Neuronal stem cell (in vitro differentiated cells): ENCODE measurements at regions not wholly inside any gene's neighbourhood (a gene's known extent, or its start where the extent isn't known, plus 50 kb on each side); places are given as distances from the start of the nearest gene placed in this dataset.
"Not testable (repeated sequence)": the region's sequence is repeated elsewhere in the genome, so short reads cannot be mapped to it uniquely, and the experiment has no call there.

Experiments used
- DNase-seq: peaks from one replicate; pipeline ENCODE4 v3.0.0-alpha.2; 2013; ENCODE audit warnings: low spot score
- H2AFZ ChIP-seq: one replicate; pipeline ENCODE4 v1.6.1; 2013; ENCODE audit warnings: mild to moderate bottlenecking, low read length, inconsistent platforms
- H2AK5ac ChIP-seq: 2 replicates; pipeline ENCODE4 v1.6.1; 2013; ENCODE audit warnings: low read depth, mild to moderate bottlenecking, inconsistent platforms, low read length, moderate library complexity, mixed read lengths
- H2BK120ac ChIP-seq: 2 replicates; pipeline ENCODE4 v1.6.1; 2013; ENCODE audit warnings: low read depth, mild to moderate bottlenecking, inconsistent platforms, low read length, moderate library complexity, mixed read lengths
- H2BK12ac ChIP-seq: one replicate; pipeline ENCODE4 v1.6.1; 2013; ENCODE audit warnings: low read length, inconsistent platforms
- H2BK15ac ChIP-seq: 2 replicates; pipeline ENCODE4 v1.6.1; 2013; ENCODE audit warnings: mild to moderate bottlenecking, low read length, inconsistent platforms, mixed read lengths
- H2BK5ac ChIP-seq: one replicate; pipeline ENCODE4 v1.6.1; 2013; ENCODE audit warnings: inconsistent platforms, mild to moderate bottlenecking, low read length, moderate library complexity
- H3K14ac ChIP-seq: one replicate; pipeline ENCODE4 v1.6.1; 2013; ENCODE audit warnings: low read length, inconsistent platforms
- H3K18ac ChIP-seq: 2 replicates; pipeline ENCODE4 v1.6.1; 2013; ENCODE audit warnings: low read length, inconsistent platforms
- H3K23ac ChIP-seq: 2 replicates; pipeline ENCODE4 v1.6.1; 2013; ENCODE audit warnings: low read depth, mild to moderate bottlenecking, mixed read lengths, low read length, inconsistent platforms; ENCODE audit not compliant: poor library complexity
- H3K27ac ChIP-seq: replicated peaks from 3 replicates; pipeline ENCODE4 v1.5.1; 2013; ENCODE audit warnings: low read length, inconsistent platforms
- H3K27me3 ChIP-seq, 3 experiments: 2 replicates each; pipeline ENCODE4 v1.6.1; 2013; ENCODE audit warnings: low read length in 3 of 3, mild to moderate bottlenecking in 2 of 3, inconsistent platforms in 1 of 3, low read depth in 1 of 3, mixed read lengths in 1 of 3, moderate library complexity in 1 of 3; ENCODE audit not compliant: control insufficient read depth in 3 of 3, insufficient read depth in 3 of 3
- H3K36me3 ChIP-seq, 2 donors: replicated peaks in 1 of 2; 2 replicates each; pipeline ENCODE4 v1.6.1; 2013; ENCODE audit warnings: low read length in 2 of 2; ENCODE audit not compliant: control insufficient read depth in 2 of 2, insufficient read depth in 2 of 2
- H3K4ac ChIP-seq: 2 replicates; pipeline ENCODE4 v1.6.1; 2013; ENCODE audit warnings: inconsistent platforms, mild to moderate bottlenecking, low read length, moderate library complexity
- H3K4me1 ChIP-seq, 2 donors: 1 replicate in 1 of 2; 2 replicates in 1 of 2; pipeline ENCODE4 v1.6.1; 2013; ENCODE audit warnings: low read length in 2 of 2, low read depth in 1 of 2; ENCODE audit not compliant: control insufficient read depth in 2 of 2, insufficient read depth in 1 of 2
- H3K4me2 ChIP-seq: one replicate; pipeline ENCODE4 v1.6.1; 2013; ENCODE audit warnings: mild to moderate bottlenecking, low read length, inconsistent platforms; ENCODE audit not compliant: insufficient read depth, poor library complexity, severe bottlenecking
- H3K4me3 ChIP-seq, 2 donors: 2 replicates each; pipeline ENCODE4 v1.5.1; 2013; ENCODE audit warnings: low read length in 2 of 2, mild to moderate bottlenecking in 2 of 2, inconsistent platforms in 1 of 2, moderate library complexity in 1 of 2
- H3K79me1 ChIP-seq: one replicate; pipeline ENCODE4 v1.6.1; 2013; ENCODE audit warnings: low read depth, mild to moderate bottlenecking, inconsistent platforms, low read length, moderate library complexity
- H3K9ac ChIP-seq: one replicate; pipeline ENCODE4 v1.6.1; 2013; ENCODE audit warnings: mild to moderate bottlenecking, low read depth, low read length, inconsistent platforms; ENCODE audit not compliant: poor library complexity
- H3K9me3 ChIP-seq, 2 donors: replicated peaks in 1 of 2; 2 replicates each; pipeline versions ENCODE3 to v1.6.1; 2013; ENCODE audit warnings: low read length in 2 of 2, mild to moderate bottlenecking in 2 of 2, inconsistent platforms in 1 of 2, low read depth in 1 of 2, mixed read lengths in 1 of 2, moderate library complexity in 1 of 2; ENCODE audit not compliant: control insufficient read depth in 2 of 2, insufficient read depth in 1 of 2
- H4K8ac ChIP-seq: one replicate; pipeline ENCODE4 v1.6.1; 2013; ENCODE audit warnings: low read depth, mild to moderate bottlenecking, inconsistent platforms, low read length, moderate library complexity
- H4K91ac ChIP-seq: one replicate; pipeline ENCODE4 v1.6.1; 2013; ENCODE audit warnings: low read length, low read depth, mild to moderate bottlenecking, inconsistent platforms; ENCODE audit not compliant: poor library complexity
- WGBS, 2 donors: extraction: QIAGEN DNeasy Blood & Tissue Kit; methylation state at CpG; one replicate each; pipeline ENCODE4 v1.1.7; 2013; ENCODE audit warnings: missing lambda C conversion rate in 2 of 2, mixed read lengths in 1 of 2; ENCODE audit not compliant: insufficient read length in 2 of 2, insufficient replicate concordance in 1 of 2; ENCODE audit errors: extremely low coverage in 2 of 2; 5-methylcytosine and 5-hydroxymethylcytosine counted together

DNA sequence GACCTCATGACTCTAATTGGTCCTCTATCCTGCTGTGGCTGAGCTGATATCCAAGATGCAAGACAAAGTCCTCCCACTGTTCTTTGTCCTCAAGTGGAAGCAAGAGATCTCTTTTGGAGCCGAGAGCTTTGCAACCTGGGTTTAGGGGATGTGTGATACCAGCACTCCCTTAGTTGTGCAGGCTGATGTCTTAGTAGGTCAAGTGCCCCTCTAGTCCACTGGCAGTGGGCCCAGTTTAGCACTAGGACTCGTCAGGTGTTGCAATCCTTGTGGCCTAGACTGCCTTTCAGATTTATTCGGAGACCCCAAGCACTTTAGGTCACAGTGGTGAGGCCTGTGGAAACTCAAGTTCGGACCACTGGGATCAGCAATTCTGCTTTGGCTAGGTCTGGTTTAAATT, 64.0 kb downstream of the GPRASP3 start:
- Histone ChIP-seq H3K23ac (no peak overlapping the region), H3K4me1 (no peaks in the 10 kb centered on the region), H3K36me3 (no peaks in the 10 kb centered on the region), H2BK12ac (no peak overlapping the region), H3K14ac (no peak overlapping the region), H2BK15ac (no peak overlapping the region), H2BK120ac (no peak overlapping the region), H3K4me2 (no peak overlapping the region), H3K27me3 (no peaks in the 10 kb centered on the region), H2AK5ac (no peak overlapping the region), H2AFZ (no peak overlapping the region), H2BK5ac (no peak overlapping the region), H4K8ac (no peak overlapping the region), H3K4me3 (no peak overlapping the region), H3K27ac (no peak overlapping the region), H3K9me3 (no peaks in the 10 kb centered on the region), H3K79me1 (no peaks in the 10 kb centered on the region), H4K91ac (no peak overlapping the region), H3K9ac (no peak overlapping the region), H3K18ac (no peak overlapping the region), H3K4ac (no peak overlapping the region)
- DNase-seq: no peak
- WGBS, 2 donors: no CpG with 5 or more reads among the region's 4 CpGs

DNA sequence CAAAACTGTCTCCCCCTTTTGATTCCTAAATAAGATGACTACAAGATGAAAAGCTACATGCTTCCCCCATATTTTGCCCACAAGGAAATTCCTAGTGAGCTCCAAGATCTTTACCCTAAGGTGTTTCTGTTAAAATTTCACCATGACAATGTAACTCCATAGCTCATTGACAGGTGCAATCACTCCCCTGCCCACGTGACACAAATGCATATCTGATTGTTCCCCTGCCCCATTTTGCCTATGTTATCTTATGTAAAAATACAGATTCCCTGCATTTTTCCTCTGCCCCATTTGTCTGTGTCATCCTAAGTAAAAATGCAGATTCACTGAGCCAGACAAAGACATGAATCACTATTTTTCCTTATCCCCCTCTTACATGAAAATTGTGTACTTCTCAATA, 66.7 kb downstream of the GPRASP3 start:
- no peak overlapping the region for H3K14ac ChIP-seq
- no peak overlapping the region for H2BK120ac ChIP-seq
- H4K8ac ChIP-seq: no peak overlapping the region
- no peak overlapping the region for H2AK5ac ChIP-seq
- WGBS, 2 donors: no CpG with 5 or more reads among the region's 1 CpG
- H3K4me2 ChIP-seq: no peak overlapping the region
- no peak overlapping the region for H3K23ac ChIP-seq
- H3K36me3 ChIP-seq: no peaks in the 10 kb centered on the region
- no peak overlapping the region for H2BK5ac ChIP-seq
- H3K4me3 ChIP-seq: no peak overlapping the region
- peaks cover 0 to 4% of the 10 kb centered on the region in 2 donors for H3K9me3 ChIP-seq
- no peak overlapping the region for H3K18ac ChIP-seq
- H2BK15ac ChIP-seq: no peak overlapping the region
- no peaks in the 10 kb centered on the region for H3K4me1 ChIP-seq
- H3K79me1 ChIP-seq: no peaks in the 10 kb centered on the region
- no peak overlapping the region for H2AFZ ChIP-seq
- no peak for DNase-seq
- no peak overlapping the region for H3K9ac ChIP-seq
- no peak overlapping the region for H3K4ac ChIP-seq
- no peak overlapping the region for H2BK12ac ChIP-seq
- H3K27ac ChIP-seq: no peak overlapping the region
- H4K91ac ChIP-seq: no peak overlapping the region
- no peaks in the 10 kb centered on the region for H3K27me3 ChIP-seq

DNA sequence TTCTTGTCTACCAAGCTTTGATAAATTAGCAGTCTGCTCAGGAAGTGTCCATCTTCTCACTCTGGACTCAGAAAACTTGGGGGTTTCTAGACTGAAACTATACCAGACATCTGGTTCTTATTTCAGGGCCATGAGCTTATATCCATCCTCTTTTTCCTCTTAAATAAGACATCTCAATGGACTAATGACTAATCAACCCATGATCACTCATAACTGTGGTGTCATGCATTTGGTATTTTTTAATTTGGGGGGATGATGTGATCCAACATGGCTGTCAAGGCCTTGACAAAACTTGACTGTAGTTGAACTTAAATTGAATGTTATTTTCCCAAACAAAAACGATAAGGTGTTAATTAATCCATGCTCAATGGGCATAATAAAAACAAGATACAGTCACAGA, 87.8 kb downstream of the GPRASP3 start:
- H3K9me3 ChIP-seq: no peaks in the 10 kb centered on the region
- no peaks in the 10 kb centered on the region for H3K36me3 ChIP-seq
- no peaks in the 10 kb centered on the region for H3K27me3 ChIP-seq
- H2AK5ac ChIP-seq: no peak overlapping the region
- no CpG with 5 or more reads among the region's 1 CpG for WGBS, 2 donors
- no peak overlapping the region for H3K4ac ChIP-seq
- H3K27ac ChIP-seq: no peak overlapping the region
- no peak overlapping the region for H2BK12ac ChIP-seq
- no peak overlapping the region for H3K4me3 ChIP-seq
- no peak overlapping the region for H3K14ac ChIP-seq
- H3K9ac ChIP-seq: no peak overlapping the region
- H3K79me1 ChIP-seq: no peaks in the 10 kb centered on the region
- no peak overlapping the region for H4K8ac ChIP-seq
- H2BK5ac ChIP-seq: no peak overlapping the region
- no peak for DNase-seq
- no peaks in the 10 kb centered on the region for H3K4me1 ChIP-seq
- H4K91ac ChIP-seq: no peak overlapping the region
- H2AFZ ChIP-seq: no peak overlapping the region
- H2BK15ac ChIP-seq: no peak overlapping the region
- H3K18ac ChIP-seq: no peak overlapping the region
- no peak overlapping the region for H2BK120ac ChIP-seq
- H3K23ac ChIP-seq: no peak overlapping the region
- H3K4me2 ChIP-seq: no peak overlapping the region

DNA sequence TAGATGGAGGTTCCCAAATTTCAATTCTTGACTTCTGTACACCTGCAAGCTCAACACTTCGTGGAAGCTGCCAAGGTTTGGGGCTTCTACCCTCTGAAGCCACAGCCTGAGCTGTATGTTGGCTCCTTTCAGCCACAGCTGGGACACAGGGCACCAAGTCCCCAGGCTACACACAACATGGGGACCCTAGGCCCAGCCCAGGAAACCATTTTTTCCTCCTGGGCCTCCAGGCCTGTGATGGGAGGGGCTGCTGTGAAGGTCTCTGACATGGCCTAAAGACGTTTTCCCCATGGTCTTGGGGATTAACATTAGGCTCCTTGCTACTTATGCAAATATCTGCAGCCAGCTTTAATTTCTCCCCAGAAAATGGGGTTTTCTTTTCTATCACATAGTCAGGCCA, 97.7 kb downstream of the GPRASP3 start:
- not testable (repeated sequence) for H4K8ac ChIP-seq, H3K27me3 ChIP-seq, H3K23ac ChIP-seq, H3K79me1 ChIP-seq, H3K36me3 ChIP-seq, DNase-seq, H2BK120ac ChIP-seq, H3K27ac ChIP-seq, H3K14ac ChIP-seq, H2BK15ac ChIP-seq, H2AK5ac ChIP-seq, H2BK12ac ChIP-seq, H3K4ac ChIP-seq, H3K18ac ChIP-seq, H3K4me2 ChIP-seq, H4K91ac ChIP-seq, H2AFZ ChIP-seq, H3K9ac ChIP-seq, H3K4me3 ChIP-seq, H2BK5ac ChIP-seq, H3K4me1 ChIP-seq
- WGBS, 2 donors: no CpG with 5 or more reads among the region's 2 CpGs
- H3K9me3 ChIP-seq: peaks cover 2 to 10% of the 10 kb centered on the region in 2 donors
